GM23338 (cell line): ENCODE measurements at regions not wholly inside any gene's neighbourhood (a gene's known extent, or its start where the extent isn't known, plus 50 kb on each side); places are given as distances from the start of the nearest gene placed in this dataset.

Source experiments
- ATAC-seq: fragments of 200-7000 bp; cut with Tn5 transposase; 3 replicates; pipeline ENCODE4 v1.9.1; 2020
- DNase-seq: peaks from one replicate; pipeline ENCODE4 v3.0.0-alpha.2; 2015; ENCODE audit warnings: low spot score
- H2AFZ ChIP-seq: fragments of 200-600 bp; sonication (generic); 2 replicates; pipeline ENCODE4 v1.8.0; 2016; ENCODE audit warnings: antibody characterized with exemption, mild to moderate bottlenecking, moderate library complexity
- H3F3A ChIP-seq: fragments of 200-600 bp; sonication (generic); replicated peaks from 2 replicates; pipeline ENCODE4 v1.8.0; 2017; ENCODE audit warnings: antibody characterized with exemption, mixed run types, low read depth
- H3K27ac ChIP-seq: fragments of 200-600 bp; sonication (generic); 2 replicates; pipeline ENCODE4 v1.6.1; 2016; ENCODE audit warnings: low read depth
- H3K27me3 ChIP-seq: fragments of 200-600 bp; sonication (generic); 2 replicates; pipeline ENCODE4 v1.8.0; 2016; ENCODE audit warnings: mild to moderate bottlenecking, mixed run types, moderate library complexity; ENCODE audit not compliant: insufficient read depth
- H3K36me3 ChIP-seq: fragments of 200-600 bp; sonication (generic); 2 replicates; pipeline ENCODE4 v1.8.0; 2016; ENCODE audit warnings: mild to moderate bottlenecking; ENCODE audit not compliant: insufficient read depth
- H3K4me1 ChIP-seq: fragments of 200-600 bp; sonication (generic); 2 replicates; pipeline ENCODE4 v1.8.0; 2016; ENCODE audit warnings: mild to moderate bottlenecking, moderate library complexity; ENCODE audit not compliant: insufficient read depth
- H3K4me2 ChIP-seq: fragments of 200-600 bp; sonication (generic); 2 replicates; pipeline ENCODE4 v1.7.1; 2017; ENCODE audit warnings: mixed run types
- H3K4me3 ChIP-seq: fragments of 200-600 bp; sonication (generic); 2 replicates; pipeline ENCODE4 v1.6.1; 2016; ENCODE audit warnings: mixed run types
- H3K79me2 ChIP-seq: fragments of 200-600 bp; sonication (generic); replicated peaks from 2 replicates; pipeline ENCODE4 v1.8.0; 2017; ENCODE audit warnings: mild to moderate bottlenecking; ENCODE audit not compliant: insufficient read depth
- H3K9me2 ChIP-seq: fragments of 200-600 bp; sonication (generic); 2 replicates; pipeline ENCODE4 v1.8.0; 2017; ENCODE audit not compliant: insufficient read depth
- H4K20me1 ChIP-seq: fragments of 200-600 bp; sonication (generic); replicated peaks from 2 replicates; pipeline ENCODE4 v1.8.0; 2017; ENCODE audit warnings: mild to moderate bottlenecking; ENCODE audit not compliant: insufficient read depth
- H3K27ac Mint-ChIP-seq: 2 replicates; pipeline ENCODE4 v1.8.0; 2020; ENCODE audit warnings: inconsistent platforms, mild to moderate bottlenecking, moderate library complexity, mixed read lengths
- H3K27me3 Mint-ChIP-seq: 3 replicates; pipeline ENCODE4 v1.8.0; 2022; ENCODE audit warnings: low read depth, mild to moderate bottlenecking, moderate library complexity, mixed read lengths, inconsistent platforms; ENCODE audit not compliant: insufficient read depth, poor library complexity
- H3K36me3 Mint-ChIP-seq: 3 replicates; pipeline ENCODE4 v1.8.0; 2021; ENCODE audit warnings: low read depth, mild to moderate bottlenecking, inconsistent platforms, moderate library complexity, mixed read lengths
- H3K4me1 Mint-ChIP-seq: 3 replicates; pipeline ENCODE4 v1.8.0; 2020; ENCODE audit warnings: mild to moderate bottlenecking, inconsistent platforms, mixed read lengths
- H3K4me3 Mint-ChIP-seq: 3 replicates; pipeline ENCODE4 v1.8.0; 2021; ENCODE audit warnings: moderate library complexity, mild to moderate bottlenecking, inconsistent platforms, mixed read lengths
- H3K9me3 Mint-ChIP-seq: 3 replicates; pipeline ENCODE4 v1.8.0; 2020; ENCODE audit warnings: moderate library complexity, mild to moderate bottlenecking, inconsistent platforms, mixed read lengths
- EZH2phosphoT487 ChIP-seq: fragments of 200-600 bp; sonication (generic); IDR thresholded peaks from one replicate; pipeline ENCODE4 v1.8.1; 2018; ENCODE audit warnings: antibody characterized with exemption; ENCODE audit not compliant: unreplicated experiment
- JUNB ChIP-seq: IDR thresholded peaks from one replicate; pipeline ENCODE4 v1.6.1; 2016; ENCODE audit warnings: antibody characterized with exemption; ENCODE audit not compliant: unreplicated experiment
- NANOG ChIP-seq: IDR thresholded peaks from 2 replicates; pipeline ENCODE4 v1.6.1; 2016; ENCODE audit warnings: antibody characterized with exemption, borderline replicate concordance
- POLR2AphosphoS5 ChIP-seq: IDR thresholded peaks from 2 replicates; pipeline ENCODE4 v1.6.1; 2016; ENCODE audit warnings: antibody characterized with exemption, low read depth
- STAT1 ChIP-seq: IDR thresholded peaks from one replicate; pipeline ENCODE4 v1.6.1; 2016; ENCODE audit warnings: antibody characterized with exemption; ENCODE audit not compliant: unreplicated experiment
- ZNF114 ChIP-seq: fragments of 250-450 bp; sonication (Bioruptor Pico); IDR thresholded peaks from 2 replicates; pipeline ENCODE4 v1.5.0; 2020; ENCODE audit warnings: mild to moderate bottlenecking, moderate library complexity
- ZNF331 ChIP-seq: fragments of 250-450 bp; sonication (Bioruptor Pico); IDR thresholded peaks from 2 replicates; pipeline ENCODE4 v1.5.0; 2020; ENCODE audit warnings: low read depth, mild to moderate bottlenecking, moderate library complexity
- ZNF462 ChIP-seq: fragments of 250-450 bp; sonication (Bioruptor Pico); IDR thresholded peaks from 2 replicates; pipeline ENCODE4 v1.5.0; 2020; ENCODE audit warnings: mild to moderate bottlenecking, moderate library complexity
- TF ChIP-seq, protein P1 (sequence below): IDR thresholded peaks from 2 replicates; pipeline ENCODE4 v1.6.1; 2016; ENCODE audit warnings: antibody characterized with exemption

GRCh38 chr2:34552337-34552736, 953.2 kb upstream of the FAM98A start (continued):
- TF ChIP-seq ZNF462 (CRISPR knock-in tag) (no peak), NANOG (no peak), ZNF331 (CRISPR knock-in tag) (no peak), ZNF114 (no peak), STAT1 (no peak), JUNB (no peak)
- TF ChIP-seq, protein P1, sequence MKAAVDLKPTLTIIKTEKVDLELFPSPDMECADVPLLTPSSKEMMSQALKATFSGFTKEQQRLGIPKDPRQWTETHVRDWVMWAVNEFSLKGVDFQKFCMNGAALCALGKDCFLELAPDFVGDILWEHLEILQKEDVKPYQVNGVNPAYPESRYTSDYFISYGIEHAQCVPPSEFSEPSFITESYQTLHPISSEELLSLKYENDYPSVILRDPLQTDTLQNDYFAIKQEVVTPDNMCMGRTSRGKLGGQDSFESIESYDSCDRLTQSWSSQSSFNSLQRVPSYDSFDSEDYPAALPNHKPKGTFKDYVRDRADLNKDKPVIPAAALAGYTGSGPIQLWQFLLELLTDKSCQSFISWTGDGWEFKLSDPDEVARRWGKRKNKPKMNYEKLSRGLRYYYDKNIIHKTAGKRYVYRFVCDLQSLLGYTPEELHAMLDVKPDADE, result no peak

DNA sequence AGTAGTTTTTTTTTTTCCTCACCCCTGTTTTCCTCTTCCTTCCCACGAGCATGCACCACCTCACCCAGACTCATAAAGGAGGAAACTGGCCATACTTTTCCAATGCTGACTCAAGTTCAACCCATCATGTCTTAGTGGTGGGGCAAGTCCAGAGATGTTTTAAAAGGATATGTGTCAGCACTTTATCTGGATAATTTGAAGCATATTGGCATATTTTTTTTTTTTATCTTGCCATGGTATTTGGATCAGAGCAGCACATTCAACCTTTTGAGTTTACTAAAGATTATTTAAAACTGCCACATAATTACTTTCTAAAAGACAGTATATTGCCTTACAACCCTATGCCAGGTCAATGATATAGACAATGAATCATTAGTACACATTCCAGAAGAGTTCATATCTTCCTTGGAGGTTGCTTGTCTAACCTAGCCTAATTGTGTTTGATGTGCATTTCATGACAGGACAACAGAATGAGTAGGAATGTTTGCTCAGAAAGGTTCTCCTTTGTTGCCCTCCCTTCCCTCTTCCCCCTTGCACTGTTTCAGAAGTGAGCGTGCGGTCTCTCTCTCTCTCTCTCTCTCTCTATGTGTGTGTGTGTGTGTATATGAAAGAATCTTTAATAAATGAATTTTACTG, 950.7 kb upstream of the FAM98A start:
- no peaks in the 10 kb centered on the region for H3K79me2 ChIP-seq
- no peaks in the 10 kb centered on the region for H3K4me1 ChIP-seq
- no peak for ATAC-seq
- H2AFZ ChIP-seq, result no peak overlapping the region
- no peaks in the 10 kb centered on the region for H3F3A ChIP-seq
- no peak overlapping the region for H3K4me3 Mint-ChIP-seq
- H3K27ac ChIP-seq, result no peak overlapping the region
- no peaks in the 10 kb centered on the region for H3K36me3 ChIP-seq
- peaks cover 21% of the 10 kb centered on the region; the same call in 2 of the 3 replicates for H3K36me3 Mint-ChIP-seq
- no peak overlapping the region for H3K27ac Mint-ChIP-seq
- H3K27me3 ChIP-seq, result no peaks in the 10 kb centered on the region
- H3K4me1 Mint-ChIP-seq, result peaks cover 3% of the 10 kb centered on the region; the same call in 2 of the 3 replicates
- H3K27me3 Mint-ChIP-seq, result peaks cover 3% of the 10 kb centered on the region
- H4K20me1 ChIP-seq, result no peaks in the 10 kb centered on the region
- H3K4me3 ChIP-seq, result no peak overlapping the region
- no peaks in the 10 kb centered on the region; the same call in 1 of the 2 replicates for H3K9me2 ChIP-seq
- H3K4me2 ChIP-seq, result no peak overlapping the region
- no peak for DNase-seq
- peaks cover 23% of the 10 kb centered on the region for H3K9me3 Mint-ChIP-seq
- TF ChIP-seq EZH2phosphoT487 (no peak), POLR2AphosphoS5 (no peak), ZNF114 (no peak), ZNF462 (CRISPR knock-in tag) (no peak)
